HG02763 (cell line): ENCODE measurements at regions not wholly inside any gene's neighbourhood (a gene's known extent, or its start where the extent isn't known, plus 50 kb on each side); places are given as distances from the start of the nearest gene placed in this dataset.

Source experiments
- ATAC-seq: cut with Tn5 transposase; IDR thresholded peaks from one replicate; pipeline ENCODE4 v1.9.1; 2021; ENCODE audit warnings: mild to moderate bottlenecking, moderate library complexity; ENCODE audit not compliant: unreplicated experiment

GRCh38 chr15:93158097-93158900, 69.3 kb upstream of the RGMA start:
- no peak for ATAC-seq

GRCh38 chr15:93154666-93155065, 65.7 kb upstream of the RGMA start:
- ATAC-seq: no peak

- ATAC-seq: no peak
These were observed 63.9 kb upstream of the RGMA start for GRCh38 chr15:93152951-93153350.

GRCh38 chr15:93152360-93152759, 63.3 kb upstream of the RGMA start:
- ATAC-seq: no peak

- ATAC-seq: no peak
These were observed 62.2 kb upstream of the RGMA start for GRCh38 chr15:93150910-93151881.

GRCh38 chr15:93146601-93147000, 57.6 kb upstream of the RGMA start:
- no peak for ATAC-seq

GRCh38 chr15:93146196-93146595, 57.2 kb upstream of the RGMA start:
- ATAC-seq: no peak

GRCh38 chr15:93144463-93145236, 55.6 kb upstream of the RGMA start:
- no peak for ATAC-seq

GRCh38 chr15:93143186-93143585, 54.2 kb upstream of the RGMA start:
- ATAC-seq: no peak

GRCh38 chr15:93141371-93141794, 52.4 kb upstream of the RGMA start:
- no peak for ATAC-seq

- no peak for ATAC-seq
These were observed 50.4 kb upstream of the RGMA start for GRCh38 chr15:93139436-93139835.

- no peak for ATAC-seq
These were observed 49.8 kb upstream of the RGMA start for GRCh38 chr15:93138681-93139250.
